Gastrocnemius medialis (tissue), 4 donors: ENCODE measurements at regions not wholly inside any gene's neighbourhood (a gene's known extent, or its start where the extent isn't known, plus 50 kb on each side); places are given as distances from the start of the nearest gene placed in this dataset.
"Not testable (repeated sequence)": the region's sequence is repeated elsewhere in the genome, so short reads cannot be mapped to it uniquely, and the experiment has no call there.

ENCODE experiments used
- ATAC-seq, 2 donors: fragments of 150-250 bp; one replicate each; pipeline ENCODE4 v1.9.1; 2016
- DNase-seq, 2 donors: peaks; one replicate each; pipeline ENCODE4 v3.0.0-alpha.2; 2019
- H3K27ac ChIP-seq, 4 donors: fragments of 200-600 bp; sonication (generic); 1 replicate in 1 of 4; 2 replicates in 3 of 4; pipeline ENCODE4 v1.5.1; 2016 to 2018; ENCODE audit warnings: mild to moderate bottlenecking in 2 of 4, moderate library complexity in 1 of 4
- H3K27me3 ChIP-seq, 3 donors: fragments of 200-600 bp; sonication (generic) in 2 of 3; 1 replicate in 1 of 3; 2 replicates in 2 of 3; pipeline versions ENCODE4 v1.5.1 to v1.6.0; 2016 to 2019; ENCODE audit warnings: mild to moderate bottlenecking in 1 of 3, moderate library complexity in 1 of 3
- H3K36me3 ChIP-seq, 2 donors: fragments of 200-600 bp; sonication (generic) in 1 of 2; one replicate each; pipeline ENCODE4 v1.5.1; 2017 to 2018
- H3K4me1 ChIP-seq, 2 donors: fragments of 200-600 bp; sonication (generic) in 1 of 2; one replicate each; pipeline ENCODE4 v1.5.1; 2016 to 2017; ENCODE audit warnings: mild to moderate bottlenecking in 2 of 2
- H3K4me3 ChIP-seq, 4 donors: fragments of 200-600 bp; sonication (generic) in 3 of 4; 1 replicate in 1 of 4; 2 replicates in 3 of 4; pipeline ENCODE4 v1.5.1; 2016 to 2019; ENCODE audit warnings: mild to moderate bottlenecking in 2 of 4
- H3K9me3 ChIP-seq, 3 donors: fragments of 200-600 bp; sonication (generic) in 2 of 3; 1 replicate in 1 of 3; 2 replicates in 2 of 3; pipeline ENCODE4 v1.5.1; 2016 to 2019
- CTCF ChIP-seq, 5 experiments: fragments of 450-650 bp in 3 of 5; fragments of 200-600 bp in 2 of 5; sonication (generic) in 2 of 5; IDR thresholded peaks in 4 of 5; conservative IDR thresholded peaks in 1 of 5; 1 replicate in 4 of 5; 2 replicates in 1 of 5; pipeline ENCODE4 v1.5.1; 2016 to 2019; ENCODE audit warnings: antibody characterized with exemption in 5 of 5, mild to moderate bottlenecking in 3 of 5, moderate library complexity in 3 of 5
- POLR2A ChIP-seq, 2 donors: fragments of 450-650 bp; IDR thresholded peaks; one replicate each; pipeline ENCODE4 v1.6.1; 2017; ENCODE audit warnings: antibody characterized with exemption in 2 of 2, mild to moderate bottlenecking in 2 of 2, moderate library complexity in 2 of 2
- in situ Hi-C, 4 donors: fragments of 200-750 bp; cut with MboI; loops; one replicate each; pipeline versions ENCODE4 v1.15.0 to v1.8.0; 2017; ENCODE audit warnings: low sequenced_read_pairs in 4 of 4
- intact Hi-C: fragments of 100-400 bp; cut with DNase I; formaldehyde crosslinking; loops from one replicate; pipeline ENCODE4 v1.15.1; 2023; ENCODE audit warnings: low total_unique reads

DNA sequence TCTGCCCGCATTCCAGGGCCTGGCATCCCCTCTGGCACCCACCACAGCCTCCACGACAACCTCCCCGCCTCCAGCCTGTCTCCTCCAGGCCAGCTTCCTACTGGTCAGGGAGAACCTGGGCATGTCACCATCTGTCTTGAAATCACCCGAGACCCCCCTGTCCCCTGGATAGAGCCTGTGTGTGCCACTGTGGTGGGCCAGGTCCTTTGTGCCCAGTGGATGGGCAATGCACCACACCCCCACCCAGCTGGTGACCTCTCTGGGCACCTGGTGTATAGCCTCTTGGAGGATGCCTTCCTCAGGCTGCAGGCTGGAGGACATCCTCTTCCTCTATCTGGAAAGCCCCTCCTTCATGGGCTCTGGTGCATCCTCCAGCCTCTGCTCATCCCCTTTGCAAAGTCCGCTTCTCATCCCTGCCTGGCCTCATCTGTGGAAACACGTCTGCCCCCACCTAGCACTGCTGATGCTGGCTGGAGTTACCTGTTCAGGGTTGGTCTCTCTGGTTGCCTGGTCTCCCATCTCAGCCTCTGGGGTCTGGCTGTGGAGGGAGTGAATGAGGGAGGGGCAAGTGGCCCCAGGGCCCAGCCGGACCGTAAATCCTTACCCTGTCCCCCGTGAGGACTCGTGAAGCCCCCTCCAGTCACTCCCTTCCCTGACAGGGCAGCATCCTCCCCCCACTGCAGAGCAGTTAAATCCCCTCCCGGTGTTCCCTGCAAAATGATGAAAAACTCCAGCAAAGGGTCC lies 589.6 kb downstream of the TBC1D22A start:
- Histone ChIP-seq H3K4me3 (no peak overlapping the region), H3K27me3 (no peaks in the 10 kb centered on the region), H3K4me1 (no peaks in the 10 kb centered on the region), H3K9me3 (no peaks in the 10 kb centered on the region), H3K36me3 (no peaks in the 10 kb centered on the region), H3K27ac (no peak overlapping the region)
- ATAC-seq (no peak), DNase-seq (no peak)
- in situ Hi-C loops (no loop called here), intact Hi-C loops (no loop called here)
- no peak for TF ChIP-seq POLR2A (IDR thresholded peaks at IDR 0.05)
- no peak for TF ChIP-seq CTCF (IDR thresholded peaks at IDR 0.05 in 4 of 5, conservative IDR thresholded peaks at IDR 0.05 in 1 of 5)

GRCh38 chr22:47346287-47346686 lies 583.8 kb downstream of the TBC1D22A start:
- H3K9me3 ChIP-seq, H3K4me3 ChIP-seq, H3K36me3 ChIP-seq, ATAC-seq, in situ Hi-C loops, DNase-seq, H3K27ac ChIP-seq, H3K4me1 ChIP-seq, H3K27me3 ChIP-seq, intact Hi-C loops: not testable (repeated sequence)

- DNase-seq (no peak), ATAC-seq (no peak)
- no peaks in the 10 kb centered on the region for H3K36me3 ChIP-seq
- no peak overlapping the region for H3K27ac ChIP-seq
- H3K4me1 ChIP-seq, result no peaks in the 10 kb centered on the region
- in situ Hi-C loops (no loop called here), intact Hi-C loops (no loop called here)
- no peak for TF ChIP-seq CTCF (IDR thresholded peaks at IDR 0.05 in 4 of 5, conservative IDR thresholded peaks at IDR 0.05 in 1 of 5)
- TF ChIP-seq POLR2A (IDR thresholded peaks at IDR 0.05), result no peak
- no peak overlapping the region for H3K4me3 ChIP-seq
- no peaks in the 10 kb centered on the region for H3K9me3 ChIP-seq
- no peaks in the 10 kb centered on the region for H3K27me3 ChIP-seq
Observed at GRCh38 chr22:47345025-47345424, 582.6 kb downstream of the TBC1D22A start.

- in situ Hi-C loops, result no loop called here
- no peaks in the 10 kb centered on the region for H3K36me3 ChIP-seq
- no peak overlapping the region for H3K4me3 ChIP-seq
- no peak for ATAC-seq
- no peaks in the 10 kb centered on the region for H3K27me3 ChIP-seq
- no peaks in the 10 kb centered on the region for H3K9me3 ChIP-seq
- H3K4me1 ChIP-seq, result no peaks in the 10 kb centered on the region
- H3K27ac ChIP-seq, result no peak overlapping the region
- no peak for DNase-seq
- TF ChIP-seq CTCF (IDR thresholded peaks at IDR 0.05 in 4 of 5, conservative IDR thresholded peaks at IDR 0.05 in 1 of 5) (no peak), POLR2A (IDR thresholded peaks at IDR 0.05) (no peak)
- intact Hi-C loops, result no loop called here
Observed at GRCh38 chr22:47344414-47344813, 582.0 kb downstream of the TBC1D22A start.

DNA sequence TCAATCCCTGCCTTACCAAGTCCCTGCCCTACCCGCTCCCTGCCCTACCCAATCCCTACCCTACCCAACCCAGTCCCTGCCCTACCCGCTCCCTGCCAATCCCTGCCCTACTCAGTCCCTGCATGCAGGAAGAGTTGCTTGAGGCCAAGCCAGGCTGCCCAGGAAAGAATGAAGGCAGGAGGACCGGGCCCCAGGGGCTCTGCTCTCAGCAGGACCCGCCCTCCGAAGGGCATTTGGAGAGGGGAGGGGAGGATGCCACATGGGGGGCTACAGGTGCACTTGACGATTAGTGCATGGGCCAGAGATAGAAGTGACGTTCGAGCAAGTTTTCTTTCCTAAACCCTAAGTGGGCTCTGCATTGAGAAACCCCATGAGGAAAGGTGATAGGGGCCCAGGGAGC lies 581.2 kb downstream of the TBC1D22A start:
- no peak for TF ChIP-seq POLR2A (IDR thresholded peaks at IDR 0.05)
- no peak for TF ChIP-seq CTCF (IDR thresholded peaks at IDR 0.05 in 4 of 5, conservative IDR thresholded peaks at IDR 0.05 in 1 of 5)
- ATAC-seq (no peak), DNase-seq (no peak)
- Histone ChIP-seq H3K36me3 (no peaks in the 10 kb centered on the region), H3K4me1 (no peaks in the 10 kb centered on the region), H3K9me3 (no peaks in the 10 kb centered on the region), H3K27ac (no peak overlapping the region), H3K4me3 (no peak overlapping the region), H3K27me3 (no peaks in the 10 kb centered on the region)
- intact Hi-C loops (no loop called here), in situ Hi-C loops (no loop called here)
